Activated B cell treated with CpG ODN at 0.5 μM for 24 hours (primary cell): ENCODE measurements at regions not wholly inside any gene's neighbourhood (a gene's known extent, or its start where the extent isn't known, plus 50 kb on each side); places are given as distances from the start of the nearest gene placed in this dataset.

Experiments
- ATAC-seq: fragments of 200-7000 bp; cut with Tn5 transposase; one replicate; pipeline ENCODE4 v1.10.0; 2021; ENCODE audit warnings: low read depth, mild to moderate bottlenecking, moderate library complexity
- CTCF ChIA-PET: fragments of 350-600 bp; sonication (Branson Sonifier 250); formaldehyde crosslinking; loops from one replicate; lab custom pipeline; 2021; ENCODE audit warnings: antibody characterized with exemption; lab: Charles Lee
- POLR2A ChIA-PET: fragments of 350-600 bp; sonication (Branson Sonifier 250); formaldehyde crosslinking; loops from one replicate; lab custom pipeline; 2021; ENCODE audit warnings: antibody characterized with exemption; lab: Charles Lee
- DNase-seq: peaks from one replicate; pipeline ENCODE4 v3.0.0; 2022
- H3K27ac Mint-ChIP-seq: one replicate; pipeline ENCODE4 v1.8.0; 2020; ENCODE audit warnings: mixed read lengths
- H3K27me3 Mint-ChIP-seq: one replicate; pipeline ENCODE4 v1.8.0; 2021; ENCODE audit warnings: mixed read lengths
- H3K36me3 Mint-ChIP-seq: one replicate; pipeline ENCODE4 v1.8.0; 2021; ENCODE audit warnings: low read depth, mixed read lengths
- H3K4me1 Mint-ChIP-seq: one replicate; pipeline ENCODE4 v1.8.0; 2021; ENCODE audit warnings: mixed read lengths
- H3K4me3 Mint-ChIP-seq: one replicate; pipeline ENCODE4 v1.8.0; 2020; ENCODE audit warnings: mild to moderate bottlenecking, mixed read lengths
- H3K9me3 Mint-ChIP-seq: one replicate; pipeline ENCODE4 v1.8.0; 2020; ENCODE audit warnings: mixed read lengths
- intact Hi-C: fragments of 100-400 bp; cut with micrococcal nuclease; formaldehyde crosslinking; loops from one replicate; pipeline ENCODE4 v1.15.1; 2024
- TF ChIP-seq, protein P1 (sequence below): fragments of 200-600 bp; IDR thresholded peaks from one replicate; pipeline ENCODE4 v1.8.0; 2022; ENCODE audit warnings: antibody characterized with exemption, mild to moderate bottlenecking

DNA sequence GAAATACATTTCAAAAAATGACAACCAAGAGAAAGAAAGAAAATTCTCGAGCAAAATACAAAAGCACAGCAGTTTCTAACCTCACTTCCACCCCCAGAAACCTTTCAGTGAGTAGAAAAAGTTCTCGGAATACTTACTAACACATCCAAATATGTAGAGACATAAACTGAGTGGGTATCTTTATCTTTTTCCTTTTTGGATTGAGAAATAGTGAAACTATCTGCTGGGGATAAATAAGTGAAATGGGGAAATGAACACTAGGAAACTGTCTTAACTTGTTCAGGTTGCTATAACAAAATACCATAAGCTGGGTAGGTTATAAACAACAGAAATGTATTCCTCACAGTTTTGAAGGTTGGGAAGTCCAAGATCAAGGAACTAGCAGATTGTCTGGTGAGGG is 72.0 kb downstream of the VCAM1 start:
- intact Hi-C loops, result no loop called here
- H3K4me1 Mint-ChIP-seq, result no peaks in the 10 kb centered on the region
- DNase-seq (no peak), ATAC-seq (no peak)
- CTCF ChIA-PET, result no interaction called here
- no peaks in the 10 kb centered on the region for H3K36me3 Mint-ChIP-seq
- no peaks in the 10 kb centered on the region for H3K9me3 Mint-ChIP-seq
- no peak overlapping the region for H3K27ac Mint-ChIP-seq
- TF ChIP-seq, protein P1, sequence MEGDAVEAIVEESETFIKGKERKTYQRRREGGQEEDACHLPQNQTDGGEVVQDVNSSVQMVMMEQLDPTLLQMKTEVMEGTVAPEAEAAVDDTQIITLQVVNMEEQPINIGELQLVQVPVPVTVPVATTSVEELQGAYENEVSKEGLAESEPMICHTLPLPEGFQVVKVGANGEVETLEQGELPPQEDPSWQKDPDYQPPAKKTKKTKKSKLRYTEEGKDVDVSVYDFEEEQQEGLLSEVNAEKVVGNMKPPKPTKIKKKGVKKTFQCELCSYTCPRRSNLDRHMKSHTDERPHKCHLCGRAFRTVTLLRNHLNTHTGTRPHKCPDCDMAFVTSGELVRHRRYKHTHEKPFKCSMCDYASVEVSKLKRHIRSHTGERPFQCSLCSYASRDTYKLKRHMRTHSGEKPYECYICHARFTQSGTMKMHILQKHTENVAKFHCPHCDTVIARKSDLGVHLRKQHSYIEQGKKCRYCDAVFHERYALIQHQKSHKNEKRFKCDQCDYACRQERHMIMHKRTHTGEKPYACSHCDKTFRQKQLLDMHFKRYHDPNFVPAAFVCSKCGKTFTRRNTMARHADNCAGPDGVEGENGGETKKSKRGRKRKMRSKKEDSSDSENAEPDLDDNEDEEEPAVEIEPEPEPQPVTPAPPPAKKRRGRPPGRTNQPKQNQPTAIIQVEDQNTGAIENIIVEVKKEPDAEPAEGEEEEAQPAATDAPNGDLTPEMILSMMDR, result no peak
- POLR2A ChIA-PET, result no interaction called here
- peaks cover 19% of the 10 kb centered on the region for H3K27me3 Mint-ChIP-seq
- H3K4me3 Mint-ChIP-seq, result no peak overlapping the region

DNA sequence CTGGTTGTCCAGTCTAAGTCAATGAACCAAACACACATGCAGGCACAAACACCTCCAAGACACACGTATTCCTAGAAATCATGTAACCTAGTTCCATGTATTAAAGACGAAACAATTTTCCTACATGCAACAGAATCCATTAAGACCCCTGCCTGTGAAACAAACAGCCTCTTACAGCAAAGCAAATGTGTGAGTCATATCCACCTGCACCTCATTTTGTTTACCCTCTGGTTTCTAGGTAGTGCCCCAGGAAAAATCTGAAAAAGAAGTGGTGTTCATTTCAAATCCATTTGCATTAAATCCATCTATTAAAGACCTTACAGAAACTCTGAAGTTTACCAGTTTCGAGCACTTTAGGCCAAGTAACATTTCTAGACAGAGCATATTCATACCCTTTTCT is 74.1 kb downstream of the VCAM1 start:
- CTCF ChIA-PET, result interaction anchor here (0.9 kb wide), 1 partner anchor 10 kb away, joined by 3 read pairs; no protein-coding TSS in a partner anchor
- H3K4me1 Mint-ChIP-seq, result no peaks in the 10 kb centered on the region
- no peaks in the 10 kb centered on the region for H3K36me3 Mint-ChIP-seq
- no peak overlapping the region for H3K27ac Mint-ChIP-seq
- peaks cover 21% of the 10 kb centered on the region for H3K27me3 Mint-ChIP-seq
- POLR2A ChIA-PET, result no interaction called here
- intact Hi-C loops, result no loop called here
- no peaks in the 10 kb centered on the region for H3K9me3 Mint-ChIP-seq
- DNase-seq (no peak), ATAC-seq (no peak)
- H3K4me3 Mint-ChIP-seq, result no peak overlapping the region
- TF ChIP-seq, protein P1, result no peak

DNA sequence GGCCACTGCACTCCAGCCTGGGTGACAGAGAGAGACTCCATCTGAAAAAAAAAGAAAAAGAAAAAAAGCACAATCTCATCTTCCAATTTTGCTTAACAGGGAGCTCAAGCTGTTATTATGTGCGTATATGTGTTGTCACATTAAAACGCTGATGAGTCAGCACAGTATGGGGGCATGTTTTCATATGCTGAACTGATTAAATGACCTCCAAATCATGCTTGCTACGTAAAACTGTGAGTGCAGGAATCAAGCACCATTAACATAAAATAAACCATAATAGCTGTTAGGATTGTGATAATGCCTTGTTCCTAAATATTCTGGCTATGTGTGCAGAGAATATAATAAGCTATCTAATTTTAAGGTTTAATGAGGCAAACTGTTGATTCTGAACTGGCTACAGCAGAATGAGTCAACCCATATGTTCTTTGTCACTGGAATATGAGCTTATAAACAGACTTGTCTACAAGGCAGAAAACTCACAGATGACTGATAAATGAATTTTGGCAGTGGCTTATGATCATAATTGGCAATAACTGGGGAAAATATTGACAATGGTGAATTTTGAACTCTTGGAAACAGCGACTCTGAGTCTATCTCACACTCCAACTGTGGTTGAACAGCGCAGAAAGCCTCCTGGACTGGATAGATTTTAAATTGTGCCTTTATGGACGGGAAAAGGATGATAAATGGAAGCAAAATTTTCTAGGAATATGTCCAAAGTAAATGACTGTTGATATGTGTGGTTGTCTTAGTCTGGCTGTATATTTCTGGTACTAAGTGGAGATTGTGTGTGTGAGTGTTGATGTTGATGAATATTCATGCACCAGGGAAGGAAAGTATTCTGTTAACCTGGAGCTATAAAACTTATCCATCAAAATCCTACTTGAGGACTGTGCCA is 75.5 kb downstream of the VCAM1 start:
- H3K36me3 Mint-ChIP-seq, result no peaks in the 10 kb centered on the region
- ChIA-PET POLR2A (no interaction called here), CTCF (no interaction called here)
- DNase-seq (no peak), ATAC-seq (no peak)
- H3K9me3 Mint-ChIP-seq, result peaks cover 2% of the 10 kb centered on the region
- intact Hi-C loops, result no loop called here
- no peak overlapping the region for H3K27ac Mint-ChIP-seq
- no peak overlapping the region for H3K4me3 Mint-ChIP-seq
- peaks cover 18% of the 10 kb centered on the region for H3K27me3 Mint-ChIP-seq
- no peaks in the 10 kb centered on the region for H3K4me1 Mint-ChIP-seq
- TF ChIP-seq, protein P1, result no peak

DNA sequence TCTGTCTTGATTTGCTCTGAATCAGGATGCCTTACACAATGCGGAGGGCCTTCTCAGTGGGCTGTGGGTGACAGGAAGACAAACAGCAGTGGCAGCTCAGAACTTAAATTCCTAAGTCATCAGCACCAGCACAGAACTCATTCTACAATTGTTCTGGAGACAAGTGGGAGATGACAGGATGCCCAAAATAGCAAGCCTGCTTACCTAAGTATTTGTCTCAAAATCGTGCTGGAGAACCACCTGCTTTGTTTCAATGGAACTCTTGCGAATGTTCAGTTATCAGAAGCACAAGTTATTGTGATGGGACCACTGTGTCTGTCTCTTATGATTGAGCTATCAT is 76.1 kb downstream of the VCAM1 start:
- POLR2A ChIA-PET, result no interaction called here
- CTCF ChIA-PET, result no interaction called here
- intact Hi-C loops, result no loop called here
- no peaks in the 10 kb centered on the region for H3K36me3 Mint-ChIP-seq
- peaks cover 5% of the 10 kb centered on the region for H3K9me3 Mint-ChIP-seq
- H3K4me3 Mint-ChIP-seq, result no peak overlapping the region
- H3K27me3 Mint-ChIP-seq, result peaks cover 18% of the 10 kb centered on the region
- no peaks in the 10 kb centered on the region for H3K4me1 Mint-ChIP-seq
- TF ChIP-seq, protein P1, result no peak
- H3K27ac Mint-ChIP-seq, result no peak overlapping the region
- ATAC-seq (no peak), DNase-seq (no peak)

DNA sequence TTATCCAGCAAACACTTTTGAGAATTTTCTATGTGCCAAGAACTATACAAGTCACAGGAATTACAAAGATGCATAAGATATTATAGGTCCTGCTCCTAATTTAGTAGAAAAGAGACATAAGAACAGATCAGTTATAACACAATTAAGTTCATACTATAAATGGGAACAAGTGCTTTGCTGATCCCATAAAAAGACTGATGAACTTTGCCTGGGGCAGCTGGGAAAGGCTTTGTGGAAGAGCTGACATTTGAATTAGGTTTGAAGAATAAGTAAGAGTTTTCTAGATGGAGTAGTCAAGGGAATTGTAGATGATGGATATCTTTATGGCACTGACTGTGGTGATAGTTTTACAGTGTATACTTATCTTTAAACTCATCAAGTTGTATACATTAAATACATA is 76.5 kb downstream of the VCAM1 start:
- CTCF ChIA-PET, result no interaction called here
- Mint-ChIP-seq H3K27ac (no peak overlapping the region), H3K9me3 (peaks cover 7% of the 10 kb centered on the region), H3K4me3 (no peak overlapping the region), H3K4me1 (no peaks in the 10 kb centered on the region), H3K36me3 (no peaks in the 10 kb centered on the region), H3K27me3 (peaks cover 18% of the 10 kb centered on the region)
- POLR2A ChIA-PET, result no interaction called here
- DNase-seq (no peak), ATAC-seq (no peak)
- TF ChIP-seq, protein P1, result no peak
- intact Hi-C loops, result no loop called here
